Astrocyte of the cerebellum (primary cell): ENCODE measurements at regions not wholly inside any gene's neighbourhood (a gene's known extent, or its start where the extent isn't known, plus 50 kb on each side); places are given as distances from the start of the nearest gene placed in this dataset.

Experiments
- DNase-seq: peaks from one replicate; pipeline ENCODE4 v3.0.0-alpha.2; 2011; ENCODE audit warnings: low read depth
- H3K4me3 ChIP-seq: 2 replicates; pipeline ENCODE4 v1.5.1; 2011; ENCODE audit warnings: mild to moderate bottlenecking, low read depth, low read length, moderate library complexity
- in situ Hi-C: cut with HindIII; loops from 2 replicates; pipeline ENCODE4 v1.10.0; 2017; ENCODE audit warnings: low sequenced_read_pairs
- TF ChIP-seq, protein P1 (sequence below): IDR thresholded peaks from 2 replicates; pipeline ENCODE4 v1.5.1; 2012; ENCODE audit warnings: low read length, low read depth, moderate library complexity, mild to moderate bottlenecking; ENCODE audit errors: missing control alignments

GRCh38 chrX:45756557-45756956, 555.9 kb upstream of the DIPK2B start:
- TF ChIP-seq, protein P1, sequence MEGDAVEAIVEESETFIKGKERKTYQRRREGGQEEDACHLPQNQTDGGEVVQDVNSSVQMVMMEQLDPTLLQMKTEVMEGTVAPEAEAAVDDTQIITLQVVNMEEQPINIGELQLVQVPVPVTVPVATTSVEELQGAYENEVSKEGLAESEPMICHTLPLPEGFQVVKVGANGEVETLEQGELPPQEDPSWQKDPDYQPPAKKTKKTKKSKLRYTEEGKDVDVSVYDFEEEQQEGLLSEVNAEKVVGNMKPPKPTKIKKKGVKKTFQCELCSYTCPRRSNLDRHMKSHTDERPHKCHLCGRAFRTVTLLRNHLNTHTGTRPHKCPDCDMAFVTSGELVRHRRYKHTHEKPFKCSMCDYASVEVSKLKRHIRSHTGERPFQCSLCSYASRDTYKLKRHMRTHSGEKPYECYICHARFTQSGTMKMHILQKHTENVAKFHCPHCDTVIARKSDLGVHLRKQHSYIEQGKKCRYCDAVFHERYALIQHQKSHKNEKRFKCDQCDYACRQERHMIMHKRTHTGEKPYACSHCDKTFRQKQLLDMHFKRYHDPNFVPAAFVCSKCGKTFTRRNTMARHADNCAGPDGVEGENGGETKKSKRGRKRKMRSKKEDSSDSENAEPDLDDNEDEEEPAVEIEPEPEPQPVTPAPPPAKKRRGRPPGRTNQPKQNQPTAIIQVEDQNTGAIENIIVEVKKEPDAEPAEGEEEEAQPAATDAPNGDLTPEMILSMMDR, result no peak
- in situ Hi-C loops, result no loop called here
- no peak overlapping the region for H3K4me3 ChIP-seq
- no peak for DNase-seq

- no peak for DNase-seq
- TF ChIP-seq, protein P1, result no peak
- in situ Hi-C loops, result no loop called here
- no peak overlapping the region for H3K4me3 ChIP-seq
Observed at GRCh38 chrX:45755703-45756102, 555.0 kb upstream of the DIPK2B start.

GRCh38 chrX:45751156-45751555, 550.5 kb upstream of the DIPK2B start:
- in situ Hi-C loops, result no loop called here

DNA sequence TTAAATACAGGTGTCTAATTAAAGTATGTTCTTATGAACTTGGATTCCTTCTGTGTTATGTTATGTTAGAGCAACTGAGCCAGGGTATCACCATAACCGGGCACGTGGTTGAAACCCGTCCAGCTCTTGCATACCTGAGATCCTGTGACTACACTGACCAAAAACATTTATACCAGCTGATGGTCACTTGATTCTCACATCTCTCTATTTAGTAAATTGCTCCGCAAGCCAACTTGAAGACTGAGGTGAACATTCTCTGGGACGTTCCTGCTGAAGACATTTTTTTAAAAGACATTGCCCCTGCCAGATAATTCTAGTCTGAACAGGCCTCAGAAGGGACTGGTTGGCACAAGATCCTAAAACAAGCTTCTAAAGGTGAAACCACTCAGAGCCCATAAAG, 550.0 kb upstream of the DIPK2B start:
- no peak overlapping the region for H3K4me3 ChIP-seq
- in situ Hi-C loops, result no loop called here
- DNase-seq, result no peak
- TF ChIP-seq, protein P1, result no peak

More at GRCh38 chrX:45751156-45751555, 550.5 kb upstream of the DIPK2B start:
- no peak overlapping the region for H3K4me3 ChIP-seq
- no peak for DNase-seq
- TF ChIP-seq, protein P1, result no peak

DNA sequence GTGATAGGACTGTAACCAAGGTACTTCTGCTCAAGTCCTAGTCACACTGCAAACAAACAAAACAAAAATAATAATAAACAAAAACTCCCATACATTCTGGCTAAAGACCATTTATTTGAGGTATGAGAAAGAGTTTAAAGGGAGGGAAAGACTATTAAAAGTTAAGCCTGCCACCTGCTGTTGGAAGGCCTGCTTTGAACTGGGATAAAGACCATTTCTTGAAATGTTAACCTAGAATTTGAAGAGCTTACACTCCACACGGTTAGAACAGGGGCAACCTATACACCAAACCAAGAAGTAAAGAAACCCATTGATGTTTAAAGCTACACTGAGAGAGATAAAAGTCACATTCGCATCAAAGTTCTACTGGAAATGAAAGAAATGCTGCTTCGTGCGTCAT, 548.7 kb upstream of the DIPK2B start:
- H3K4me3 ChIP-seq, result no peak overlapping the region
- no peak for DNase-seq
- TF ChIP-seq, protein P1, result peak; percentile 35
- in situ Hi-C loops, result no loop called here

DNA sequence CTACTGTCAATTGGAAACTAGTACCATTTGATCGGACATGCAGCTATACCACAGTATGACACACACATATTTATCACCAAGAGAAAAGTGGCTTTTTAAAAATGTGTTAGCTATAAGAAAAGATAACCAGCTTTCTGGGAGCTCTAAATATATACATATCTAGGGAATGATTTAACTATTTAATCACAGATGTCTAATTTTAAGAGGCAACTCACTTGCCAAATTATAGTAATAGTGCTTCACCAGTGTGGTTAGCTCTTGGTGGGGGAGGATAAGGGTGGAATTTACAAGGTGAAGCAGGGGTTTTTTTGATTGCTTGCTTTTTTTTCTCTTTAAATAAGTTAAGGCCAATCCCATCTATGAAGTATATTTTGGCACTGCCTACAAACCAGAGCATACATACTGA, 547.7 kb upstream of the DIPK2B start:
- in situ Hi-C loops, result no loop called here
- no peak overlapping the region for H3K4me3 ChIP-seq
- TF ChIP-seq, protein P1, result no peak
- no peak for DNase-seq

DNA sequence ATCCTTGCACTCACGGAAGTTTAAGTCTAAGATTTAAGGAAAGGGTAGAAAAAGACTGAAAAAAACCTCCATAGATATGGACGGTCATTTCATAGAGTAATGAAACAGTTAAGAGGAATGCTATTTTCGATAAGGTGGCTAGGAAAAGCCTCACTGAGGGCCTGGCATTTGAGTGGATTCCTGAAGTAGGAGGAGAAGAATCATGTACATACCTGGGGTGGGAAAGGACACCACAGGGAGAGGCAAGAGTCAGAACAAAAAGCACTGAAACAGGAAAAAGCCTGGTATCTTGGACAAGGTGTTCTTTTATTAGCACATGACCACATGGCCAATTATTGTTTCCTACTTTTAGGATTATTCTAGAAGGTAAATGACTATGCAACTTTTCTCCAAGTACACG, 547.2 kb upstream of the DIPK2B start:
- in situ Hi-C loops, result no loop called here
- H3K4me3 ChIP-seq, result no peak overlapping the region
- TF ChIP-seq, protein P1, result no peak
- DNase-seq, result no peak
